Fibroblast of the aortic adventitia (primary cell): ENCODE measurements at regions not wholly inside any gene's neighbourhood (a gene's known extent, or its start where the extent isn't known, plus 50 kb on each side); places are given as distances from the start of the nearest gene placed in this dataset.
"Not testable (repeated sequence)": the region's sequence is repeated elsewhere in the genome, so short reads cannot be mapped to it uniquely, and the experiment has no call there.

Experiments
- DNase-seq: peaks from one replicate; pipeline ENCODE4 v3.0.0-alpha.2; 2010; ENCODE audit warnings: low read depth
- H3K4me3 ChIP-seq: 2 replicates; pipeline ENCODE4 v1.5.1; 2011; ENCODE audit warnings: low read depth, mild to moderate bottlenecking, control low read depth, low read length, moderate library complexity
- TF ChIP-seq, protein P1 (sequence below): IDR thresholded peaks from 2 replicates; pipeline ENCODE4 v1.5.1; 2011; ENCODE audit warnings: mild to moderate bottlenecking, low read length, control low read depth, inconsistent platforms; ENCODE audit not compliant: insufficient read depth

GRCh38 chr9:6142799-6143454, 72.7 kb upstream of the IL33 start:
- TF ChIP-seq, protein P1, sequence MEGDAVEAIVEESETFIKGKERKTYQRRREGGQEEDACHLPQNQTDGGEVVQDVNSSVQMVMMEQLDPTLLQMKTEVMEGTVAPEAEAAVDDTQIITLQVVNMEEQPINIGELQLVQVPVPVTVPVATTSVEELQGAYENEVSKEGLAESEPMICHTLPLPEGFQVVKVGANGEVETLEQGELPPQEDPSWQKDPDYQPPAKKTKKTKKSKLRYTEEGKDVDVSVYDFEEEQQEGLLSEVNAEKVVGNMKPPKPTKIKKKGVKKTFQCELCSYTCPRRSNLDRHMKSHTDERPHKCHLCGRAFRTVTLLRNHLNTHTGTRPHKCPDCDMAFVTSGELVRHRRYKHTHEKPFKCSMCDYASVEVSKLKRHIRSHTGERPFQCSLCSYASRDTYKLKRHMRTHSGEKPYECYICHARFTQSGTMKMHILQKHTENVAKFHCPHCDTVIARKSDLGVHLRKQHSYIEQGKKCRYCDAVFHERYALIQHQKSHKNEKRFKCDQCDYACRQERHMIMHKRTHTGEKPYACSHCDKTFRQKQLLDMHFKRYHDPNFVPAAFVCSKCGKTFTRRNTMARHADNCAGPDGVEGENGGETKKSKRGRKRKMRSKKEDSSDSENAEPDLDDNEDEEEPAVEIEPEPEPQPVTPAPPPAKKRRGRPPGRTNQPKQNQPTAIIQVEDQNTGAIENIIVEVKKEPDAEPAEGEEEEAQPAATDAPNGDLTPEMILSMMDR = no peak
- H3K4me3 ChIP-seq = no peak overlapping the region
- no peak for DNase-seq

DNA sequence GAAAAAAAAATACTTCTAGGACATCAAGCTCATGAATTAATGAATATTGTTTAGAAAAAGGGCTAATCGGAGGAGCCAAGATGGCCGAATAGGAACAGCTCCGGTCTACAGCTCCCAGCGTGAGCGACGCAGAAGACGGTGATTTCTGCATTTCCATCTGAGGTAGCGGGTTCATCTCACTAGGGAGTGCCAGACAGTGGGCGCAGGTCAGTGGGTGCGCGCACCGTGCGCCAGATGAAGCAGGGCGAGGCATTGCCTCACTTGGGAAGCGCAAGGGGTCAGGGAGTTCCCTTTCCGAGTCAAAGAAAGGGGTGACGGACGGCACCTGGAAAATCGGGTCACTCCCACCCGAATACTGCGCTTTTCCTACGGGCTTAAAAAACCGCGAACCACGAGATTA, 79.8 kb upstream of the IL33 start:
- not testable (repeated sequence) for H3K4me3 ChIP-seq, DNase-seq

DNA sequence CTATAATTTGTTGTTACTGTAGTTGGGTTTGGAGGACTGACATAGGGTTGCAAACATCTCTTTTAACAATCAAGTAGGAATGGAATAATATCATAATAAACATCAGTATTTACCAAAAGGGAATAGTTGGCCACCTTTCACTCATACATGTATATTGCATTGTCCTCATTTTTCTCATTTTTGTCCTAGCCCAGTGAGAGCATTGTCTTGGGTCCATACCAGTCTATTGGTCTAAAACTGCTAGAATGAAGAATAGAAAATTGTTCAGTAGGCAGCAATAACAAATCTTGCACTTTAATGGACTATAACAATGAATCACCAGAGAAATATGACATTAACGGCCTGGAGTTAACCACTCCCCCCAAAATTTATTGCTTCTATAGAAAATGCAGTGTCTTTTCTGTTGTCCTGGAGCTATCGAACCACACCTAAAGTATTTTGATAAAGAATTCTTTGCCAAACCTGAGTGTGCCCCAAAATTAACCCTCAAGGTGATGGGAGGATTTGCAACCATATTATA, 80.9 kb upstream of the IL33 start:
- DNase-seq = no peak
- TF ChIP-seq, protein P1 = no peak
- H3K4me3 ChIP-seq = no peak overlapping the region

- DNase-seq = no peak
Observed at GRCh38 chr9:6133346-6134063, 82.1 kb upstream of the IL33 start.

DNA sequence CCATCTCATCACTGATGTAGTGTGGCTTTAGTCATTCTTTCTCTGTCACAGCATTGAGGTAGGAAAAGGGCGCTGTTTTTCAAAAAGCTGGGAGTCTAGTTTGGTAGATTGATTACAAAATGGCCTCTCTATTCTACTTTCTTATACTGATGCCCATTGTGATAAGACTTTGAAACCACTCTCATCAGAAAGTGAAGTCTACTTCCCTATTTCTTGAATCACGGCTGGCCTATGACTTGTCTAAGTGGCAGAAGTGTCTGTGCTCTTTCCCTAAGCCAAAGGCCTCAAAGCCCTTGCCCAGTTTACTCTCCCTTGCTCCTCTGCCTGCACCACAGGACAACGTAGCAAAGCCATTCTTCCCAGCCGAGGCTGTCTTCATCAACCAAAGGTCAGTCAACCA, 83.0 kb upstream of the IL33 start:
- TF ChIP-seq, protein P1 = no peak
- H3K4me3 ChIP-seq = no peak overlapping the region
- DNase-seq = no peak

More at GRCh38 chr9:6133346-6134063, 82.1 kb upstream of the IL33 start:
- TF ChIP-seq, protein P1 = no peak
- H3K4me3 ChIP-seq = no peak overlapping the region

GRCh38 chr9:6128030-6128429, 87.6 kb upstream of the IL33 start:
- no peak overlapping the region for H3K4me3 ChIP-seq
- TF ChIP-seq, protein P1 = no peak
- no peak for DNase-seq

DNA sequence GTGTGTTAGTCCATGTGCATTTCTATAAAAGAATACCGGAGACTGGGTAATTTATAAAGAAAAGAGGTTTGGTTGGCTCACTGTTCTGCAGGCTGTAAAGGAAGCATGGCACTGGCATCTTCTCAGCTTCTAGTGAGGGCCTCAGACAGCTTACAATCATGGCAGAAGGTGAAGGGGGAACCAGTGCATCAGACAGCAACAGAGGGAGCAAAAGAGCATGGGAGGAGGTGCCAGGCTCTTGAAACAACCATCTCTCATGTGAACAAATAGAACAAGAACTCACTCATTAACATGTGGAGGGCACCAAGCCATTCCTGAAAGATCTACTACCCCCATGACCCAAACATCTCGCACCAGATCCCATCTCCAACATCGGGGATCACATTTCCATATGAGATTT, 89.2 kb upstream of the IL33 start:
- TF ChIP-seq, protein P1 = no peak
- DNase-seq = no peak

More for the DNA sequence above, 89.2 kb upstream of the IL33 start:
- no peak overlapping the region for H3K4me3 ChIP-seq
